IPS DF 6.9 (cell line): ENCODE measurements at regions not wholly inside any gene's neighbourhood (a gene's known extent, or its start where the extent isn't known, plus 50 kb on each side); places are given as distances from the start of the nearest gene placed in this dataset.

Source experiments
- DNase-seq: peaks from one replicate; pipeline ENCODE4 v3.0.0-alpha.2; 2013; ENCODE audit warnings: low read depth, low spot score
- H3K27ac ChIP-seq: one replicate; pipeline ENCODE4 v1.5.1; 2013; ENCODE audit warnings: low read length, control low read depth
- H3K27me3 ChIP-seq: 2 replicates; pipeline ENCODE4 v1.6.1; 2013; ENCODE audit warnings: mild to moderate bottlenecking, low read length; ENCODE audit not compliant: control insufficient read depth, insufficient read depth
- H3K36me3 ChIP-seq: 2 replicates; pipeline ENCODE4 v1.6.1; 2013; ENCODE audit warnings: low read length; ENCODE audit not compliant: control insufficient read depth, insufficient read depth
- H3K4me1 ChIP-seq: 2 replicates; pipeline ENCODE4 v1.6.1; 2013; ENCODE audit warnings: low read length; ENCODE audit not compliant: control insufficient read depth, insufficient read depth
- H3K4me3 ChIP-seq: 2 replicates; pipeline ENCODE4 v1.5.1; 2013; ENCODE audit warnings: mild to moderate bottlenecking, low read length
- H3K9me3 ChIP-seq: 2 replicates; pipeline ENCODE4 v1.6.1; 2013; ENCODE audit warnings: low read length, inconsistent platforms; ENCODE audit not compliant: control insufficient read depth, insufficient read depth
- WGBS: extraction: QIAGEN DNeasy Blood & Tissue Kit; methylation state at CpG from one replicate; pipeline ENCODE4 v1.1.7; 2013; ENCODE audit warnings: mixed read lengths, missing lambda C conversion rate; ENCODE audit not compliant: insufficient read length, insufficient coverage; 5-methylcytosine and 5-hydroxymethylcytosine counted together

DNA sequence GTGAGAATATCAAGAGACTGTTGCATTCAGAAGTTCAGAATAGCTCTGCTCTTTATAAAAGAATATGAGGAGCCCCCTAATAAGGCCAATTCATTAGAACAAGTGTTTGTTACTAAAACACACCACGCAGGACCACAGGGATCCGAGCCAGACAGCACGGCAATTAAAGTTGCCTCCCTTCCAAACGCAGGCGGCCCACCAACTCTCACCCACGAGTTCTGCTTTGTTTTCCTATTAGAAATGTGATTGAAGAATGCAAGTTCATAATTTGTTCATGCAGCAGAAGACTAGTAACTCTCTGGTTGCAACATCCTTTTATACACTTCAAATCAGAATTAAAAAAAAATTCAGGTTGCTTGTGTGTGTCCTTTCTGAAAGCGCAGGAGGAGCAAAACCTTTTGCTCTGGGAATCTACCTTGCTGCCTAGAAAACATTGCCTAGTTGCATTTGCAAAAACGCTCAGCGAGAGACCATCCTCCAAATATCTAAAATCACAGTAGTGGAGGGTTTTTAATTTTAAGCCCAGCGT lies 1044.1 kb upstream of the NR2F2 start:
- H3K27ac ChIP-seq, result no peak overlapping the region
- no peak for DNase-seq
- H3K36me3 ChIP-seq, result no peaks in the 10 kb centered on the region
- H3K27me3 ChIP-seq, result no peaks in the 10 kb centered on the region
- no peak overlapping the region for H3K4me3 ChIP-seq
- WGBS, result no CpG with 5 or more reads among the region's 10 CpGs
- H3K9me3 ChIP-seq, result no peaks in the 10 kb centered on the region
- peaks cover 4% of the 10 kb centered on the region; the same call in 1 of the 2 replicates for H3K4me1 ChIP-seq

DNA sequence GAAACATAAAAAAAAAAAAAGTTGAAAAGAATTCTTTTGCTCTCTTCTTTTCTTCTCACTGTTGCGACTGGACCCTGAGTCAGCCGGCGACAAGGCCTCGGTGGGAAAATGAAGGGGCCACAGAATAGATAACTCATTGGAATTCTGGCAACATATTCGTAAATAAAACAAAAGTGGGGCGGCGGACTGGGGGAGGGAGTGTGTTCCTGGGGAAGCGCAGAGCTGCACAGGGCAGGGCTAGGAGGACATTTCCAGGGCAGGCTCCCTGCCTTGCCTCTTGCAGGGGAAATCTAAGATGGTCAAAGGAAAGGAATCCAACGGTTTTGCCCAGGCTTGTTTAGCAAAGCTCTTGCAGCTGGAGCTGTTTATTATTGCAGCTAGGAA lies 1042.8 kb upstream of the NR2F2 start:
- Histone ChIP-seq H3K27ac (no peak overlapping the region), H3K4me3 (no peak overlapping the region), H3K27me3 (no peaks in the 10 kb centered on the region), H3K4me1 (peaks cover 4% of the 10 kb centered on the region; the same call in 1 of the 2 replicates), H3K9me3 (no peaks in the 10 kb centered on the region), H3K36me3 (no peaks in the 10 kb centered on the region)
- no peak for DNase-seq
- no CpG with 5 or more reads among the region's 9 CpGs for WGBS

DNA sequence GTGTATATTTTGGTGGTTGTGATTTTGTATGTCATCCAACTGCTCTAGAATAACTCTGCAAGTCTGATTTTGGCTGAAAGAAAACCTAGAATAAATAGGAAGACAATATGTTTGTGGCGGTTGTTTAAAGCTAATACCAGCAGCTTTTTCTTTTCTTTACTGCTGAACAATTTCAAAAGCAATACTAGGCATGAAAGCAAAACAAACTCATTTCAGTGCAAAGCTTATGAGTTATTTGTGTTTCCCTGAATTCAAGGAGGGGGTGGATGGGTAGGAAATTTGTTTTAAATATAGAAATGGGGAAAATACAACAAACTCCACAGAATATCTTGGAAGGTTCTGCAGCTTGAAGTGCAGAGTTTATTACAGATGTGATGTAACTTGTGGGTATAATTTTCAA lies 1041.9 kb upstream of the NR2F2 start:
- no peaks in the 10 kb centered on the region for H3K27me3 ChIP-seq
- no CpG with 5 or more reads among the region's 1 CpG for WGBS
- H3K9me3 ChIP-seq, result no peaks in the 10 kb centered on the region
- H3K27ac ChIP-seq, result no peak overlapping the region
- H3K4me1 ChIP-seq, result peaks cover 4% of the 10 kb centered on the region; the same call in 1 of the 2 replicates
- H3K4me3 ChIP-seq, result no peak overlapping the region
- DNase-seq, result no peak
- H3K36me3 ChIP-seq, result no peaks in the 10 kb centered on the region

DNA sequence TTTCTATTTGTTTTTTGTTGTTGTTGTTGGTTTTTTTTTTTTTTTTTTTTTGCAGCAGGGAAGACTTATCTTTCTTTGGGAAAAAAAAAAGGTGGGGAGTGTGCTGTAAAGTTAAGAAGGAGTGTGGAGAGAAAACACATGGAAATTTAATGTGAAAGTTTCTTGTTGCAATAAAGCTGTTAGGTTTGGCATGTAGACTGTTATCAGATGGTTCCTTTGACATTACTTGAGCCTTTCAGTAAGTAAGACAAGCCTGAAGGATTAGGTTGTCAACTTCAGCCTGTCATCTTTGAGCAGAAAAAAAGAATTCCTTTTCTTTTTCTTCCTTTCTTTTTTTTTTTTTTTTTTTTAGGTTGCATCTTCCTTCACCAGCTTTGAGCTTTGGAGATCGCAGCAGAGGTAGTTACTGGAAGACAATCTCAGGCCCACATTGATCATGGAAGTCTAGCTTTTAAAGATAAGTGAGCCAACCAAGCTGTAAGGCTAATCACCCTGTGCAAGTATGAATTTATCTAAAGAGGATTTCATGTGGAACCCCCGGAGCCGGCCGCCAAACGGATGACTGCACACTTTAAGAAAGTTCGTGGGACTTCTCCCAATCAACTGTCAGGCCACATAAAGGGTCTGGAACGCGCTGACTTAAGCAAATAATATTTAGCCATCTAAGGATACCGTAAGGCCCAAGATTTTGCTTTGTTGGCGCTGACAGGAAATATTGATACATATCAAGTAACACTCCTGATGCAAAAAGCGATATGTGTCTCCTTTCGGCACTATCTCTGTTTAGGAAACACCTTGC lies 1040.1 kb upstream of the NR2F2 start:
- no peaks in the 10 kb centered on the region for H3K9me3 ChIP-seq
- no CpG with 5 or more reads among the region's 12 CpGs for WGBS
- peaks cover 4% of the 10 kb centered on the region; the same call in 1 of the 2 replicates for H3K4me1 ChIP-seq
- H3K27me3 ChIP-seq, result no peaks in the 10 kb centered on the region
- DNase-seq, result no peak
- no peak overlapping the region for H3K4me3 ChIP-seq
- H3K27ac ChIP-seq, result no peak overlapping the region
- H3K36me3 ChIP-seq, result no peaks in the 10 kb centered on the region

DNA sequence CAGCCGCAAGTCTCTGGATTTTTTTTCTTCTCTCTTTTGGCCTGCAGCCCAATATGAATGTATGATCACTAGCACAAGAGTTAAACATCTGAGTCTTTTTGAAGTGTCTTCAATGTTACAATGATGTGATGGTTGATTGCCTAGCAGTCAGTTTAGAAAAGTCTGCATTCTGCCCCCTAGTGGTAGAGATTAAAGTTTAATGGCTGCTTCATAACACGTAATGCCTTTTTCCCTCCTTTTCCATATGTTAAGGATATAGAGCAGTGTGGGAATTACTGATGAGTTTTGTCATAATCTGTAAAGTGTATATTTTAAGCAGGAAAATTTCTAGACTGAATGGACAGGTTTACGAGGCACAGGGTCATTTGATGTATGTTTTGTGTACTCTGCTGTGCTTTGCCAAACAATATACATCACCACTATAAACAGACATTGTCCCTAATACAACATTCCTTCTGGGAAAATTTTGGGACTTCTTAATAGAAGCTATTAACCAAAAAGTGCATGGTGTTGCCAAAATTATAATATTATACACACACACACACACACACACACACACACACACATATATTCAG lies 1038.5 kb upstream of the NR2F2 start:
- Histone ChIP-seq H3K4me1 (peaks cover 4% of the 10 kb centered on the region; the same call in 1 of the 2 replicates), H3K27ac (no peak overlapping the region), H3K9me3 (no peaks in the 10 kb centered on the region), H3K27me3 (no peaks in the 10 kb centered on the region), H3K4me3 (no peak overlapping the region), H3K36me3 (no peaks in the 10 kb centered on the region)
- no CpG with 5 or more reads among the region's 3 CpGs for WGBS
- DNase-seq, result no peak

DNA sequence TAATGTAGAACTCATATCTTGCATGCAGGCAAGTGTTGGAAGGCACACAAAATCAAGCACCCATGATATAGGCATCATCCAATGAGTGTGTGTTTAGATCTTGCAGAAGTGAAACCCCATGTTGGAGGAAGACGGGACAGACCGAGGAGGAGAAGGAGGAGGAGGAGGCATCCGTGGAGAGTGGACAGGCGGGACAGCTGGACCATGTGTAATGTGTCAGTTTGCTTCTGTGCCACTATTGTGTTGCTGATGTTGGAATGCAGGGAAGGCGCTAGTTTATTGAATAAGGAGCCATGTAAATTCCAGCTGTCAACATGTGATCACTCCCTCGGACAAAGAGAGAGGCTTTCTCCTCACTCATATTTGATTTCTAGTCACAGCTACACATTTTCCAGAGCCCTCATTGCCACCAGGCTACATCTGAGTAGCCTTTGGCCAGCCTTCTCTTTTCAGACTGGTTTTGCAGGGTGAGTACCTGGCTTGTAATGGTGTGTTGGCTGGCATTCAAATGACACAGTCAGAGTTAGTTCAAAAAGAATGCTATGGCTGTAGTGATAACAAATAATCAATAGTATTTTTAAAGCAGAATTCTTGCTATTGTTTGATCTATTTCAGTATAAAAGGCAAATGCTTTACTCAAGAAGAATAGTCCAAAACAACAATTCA lies 1037.6 kb upstream of the NR2F2 start:
- WGBS, result no CpG with 5 or more reads among the region's 6 CpGs
- no peak overlapping the region for H3K27ac ChIP-seq
- H3K36me3 ChIP-seq, result no peaks in the 10 kb centered on the region
- no peak overlapping the region for H3K4me3 ChIP-seq
- H3K27me3 ChIP-seq, result no peaks in the 10 kb centered on the region
- H3K9me3 ChIP-seq, result no peaks in the 10 kb centered on the region
- H3K4me1 ChIP-seq, result peaks cover 2% of the 10 kb centered on the region; the same call in 1 of the 2 replicates
- DNase-seq, result no peak

DNA sequence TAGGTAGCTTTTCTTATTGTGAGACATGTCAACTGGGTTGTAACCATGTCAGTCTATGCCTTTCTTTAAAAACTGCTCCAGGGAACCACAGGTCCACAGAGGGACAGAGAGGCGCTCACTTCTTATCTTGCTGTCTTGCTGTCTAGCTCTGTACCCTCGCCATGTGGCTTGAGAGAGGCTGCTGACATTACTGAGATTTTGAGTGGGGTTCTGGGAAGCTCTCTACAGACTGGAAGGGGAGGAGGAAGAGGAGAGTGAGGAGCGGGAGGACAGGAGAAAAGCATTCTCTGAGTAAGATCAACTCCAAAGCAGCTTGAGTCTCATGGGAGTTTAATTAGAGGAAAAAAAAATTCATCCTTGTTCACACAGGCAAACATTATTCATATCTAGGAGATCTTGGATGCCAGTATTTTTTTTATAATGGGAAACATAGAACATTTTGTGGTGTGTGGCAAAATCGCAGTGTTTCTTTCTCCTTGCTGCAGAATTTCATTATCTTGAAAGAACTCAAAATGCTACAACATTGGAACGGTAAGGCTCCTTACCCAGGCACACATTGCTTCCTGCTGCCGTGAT lies 1037.0 kb upstream of the NR2F2 start:
- Histone ChIP-seq H3K4me3 (no peak overlapping the region), H3K4me1 (no peaks in the 10 kb centered on the region), H3K36me3 (no peaks in the 10 kb centered on the region), H3K9me3 (no peaks in the 10 kb centered on the region), H3K27ac (no peak overlapping the region), H3K27me3 (no peaks in the 10 kb centered on the region)
- DNase-seq, result no peak
- no CpG with 5 or more reads among the region's 6 CpGs for WGBS

DNA sequence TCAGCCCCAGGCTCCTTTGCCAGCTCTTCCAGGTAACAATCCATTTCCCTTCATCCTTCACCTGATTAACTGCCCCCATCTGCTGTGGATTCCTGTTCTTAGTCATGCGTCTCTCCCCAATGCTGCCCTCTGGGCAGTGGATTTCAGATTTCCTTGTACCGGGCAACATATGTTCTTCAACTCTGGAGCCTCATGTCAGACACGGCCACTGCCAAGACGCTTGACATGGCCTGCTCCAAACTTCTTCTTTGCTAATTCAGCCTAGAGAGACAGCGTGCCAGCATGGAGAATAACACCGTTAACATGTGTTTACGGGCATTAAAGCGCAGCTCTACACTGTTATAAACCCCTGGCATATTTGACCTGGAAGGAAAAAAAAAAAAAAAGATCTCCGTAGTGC lies 1035.1 kb upstream of the NR2F2 start:
- Histone ChIP-seq H3K9me3 (no peaks in the 10 kb centered on the region), H3K27ac (no peak overlapping the region), H3K27me3 (no peaks in the 10 kb centered on the region), H3K4me1 (no peaks in the 10 kb centered on the region), H3K36me3 (no peaks in the 10 kb centered on the region), H3K4me3 (no peak overlapping the region)
- no CpG with 5 or more reads among the region's 9 CpGs for WGBS
- no peak for DNase-seq

DNA sequence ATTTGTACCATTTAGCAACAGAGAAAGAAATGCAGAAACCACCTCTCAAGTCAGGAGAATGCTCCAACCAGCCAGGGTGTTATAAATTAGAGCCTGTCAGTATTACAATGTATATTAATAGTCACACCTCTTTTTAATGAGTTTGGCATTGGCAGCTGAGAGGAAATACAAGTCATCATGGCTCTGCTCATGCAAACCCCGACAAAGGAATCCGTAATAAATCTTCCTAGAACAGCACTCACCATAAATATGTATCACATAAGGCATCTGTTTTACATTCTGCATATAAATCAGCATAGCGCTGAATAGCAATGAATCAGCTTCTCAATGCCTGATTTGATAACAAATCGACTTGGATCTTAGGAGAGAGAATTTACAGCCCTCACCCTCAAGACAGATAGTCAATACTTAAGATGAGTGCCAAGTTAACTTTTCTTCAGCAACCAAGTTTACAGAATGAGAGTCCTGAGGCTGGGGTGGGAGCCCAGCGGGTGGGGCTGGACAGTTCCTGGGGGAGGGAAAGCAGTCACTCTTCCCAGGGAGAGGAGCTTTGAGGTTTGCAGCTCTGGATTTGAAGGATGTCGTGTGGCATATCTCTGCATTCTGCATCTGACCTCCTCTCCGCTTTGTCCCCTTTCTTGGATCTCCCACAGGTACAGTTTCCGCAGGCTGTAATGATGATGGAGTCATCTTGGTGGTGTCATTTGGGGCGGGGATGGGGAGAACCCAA lies 1034.4 kb upstream of the NR2F2 start:
- DNase-seq, result no peak
- no peaks in the 10 kb centered on the region for H3K9me3 ChIP-seq
- no peaks in the 10 kb centered on the region for H3K4me1 ChIP-seq
- no CpG with 5 or more reads among the region's 9 CpGs for WGBS
- H3K4me3 ChIP-seq, result no peak overlapping the region
- H3K27me3 ChIP-seq, result no peaks in the 10 kb centered on the region
- no peak overlapping the region for H3K27ac ChIP-seq
- no peaks in the 10 kb centered on the region for H3K36me3 ChIP-seq

DNA sequence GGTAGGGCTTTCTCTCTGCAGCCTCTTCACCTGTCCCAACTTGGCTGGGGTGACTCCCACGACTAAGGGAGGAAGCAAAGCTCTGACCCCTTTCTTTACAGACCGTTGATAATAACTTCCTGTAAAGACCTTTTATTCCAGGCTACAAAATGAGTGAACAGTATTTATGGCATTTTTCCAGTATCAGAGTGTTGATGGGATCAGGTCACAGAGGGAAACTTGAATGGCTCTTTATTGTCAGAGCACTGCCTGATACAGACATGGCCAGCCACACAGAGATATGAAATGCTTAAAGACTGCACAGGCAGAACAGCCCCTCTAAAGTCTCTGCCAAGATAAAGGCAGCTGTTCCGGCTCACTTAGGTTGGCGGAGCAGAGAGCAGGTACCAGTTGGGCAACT lies 1033.9 kb upstream of the NR2F2 start:
- Histone ChIP-seq H3K36me3 (no peaks in the 10 kb centered on the region), H3K4me3 (no peak overlapping the region), H3K27me3 (no peaks in the 10 kb centered on the region), H3K4me1 (no peaks in the 10 kb centered on the region), H3K27ac (no peak overlapping the region), H3K9me3 (no peaks in the 10 kb centered on the region)
- no CpG with 5 or more reads among the region's 4 CpGs for WGBS
- no peak for DNase-seq
